GM18858 (cell line): ENCODE measurements at regions not wholly inside any gene's neighbourhood (a gene's known extent, or its start where the extent isn't known, plus 50 kb on each side); places are given as distances from the start of the nearest gene placed in this dataset.

ENCODE experiments used
- ATAC-seq: cut with Tn5 transposase; IDR thresholded peaks from one replicate; pipeline ENCODE4 v1.9.1; 2021; ENCODE audit not compliant: unreplicated experiment

DNA sequence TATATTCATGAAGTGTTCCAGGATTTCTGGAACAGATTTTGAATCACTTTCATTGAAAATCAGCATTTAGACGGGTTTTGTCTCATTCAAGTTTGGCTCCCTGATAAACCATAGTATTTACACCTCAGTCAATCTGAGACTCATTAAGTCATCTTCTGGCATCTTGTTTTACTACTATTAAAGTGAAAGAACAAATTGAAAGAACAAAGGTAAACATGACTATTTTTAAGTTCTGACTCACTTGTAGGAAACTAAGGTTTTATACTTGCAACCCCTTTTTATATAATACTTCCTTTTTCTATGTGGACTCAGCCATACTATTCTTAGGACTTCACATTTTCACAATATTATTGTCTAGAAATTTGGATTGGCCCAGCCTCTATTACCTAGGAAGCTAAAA lies 854.4 kb downstream of the SQOR start:
- ATAC-seq, result no peak

DNA sequence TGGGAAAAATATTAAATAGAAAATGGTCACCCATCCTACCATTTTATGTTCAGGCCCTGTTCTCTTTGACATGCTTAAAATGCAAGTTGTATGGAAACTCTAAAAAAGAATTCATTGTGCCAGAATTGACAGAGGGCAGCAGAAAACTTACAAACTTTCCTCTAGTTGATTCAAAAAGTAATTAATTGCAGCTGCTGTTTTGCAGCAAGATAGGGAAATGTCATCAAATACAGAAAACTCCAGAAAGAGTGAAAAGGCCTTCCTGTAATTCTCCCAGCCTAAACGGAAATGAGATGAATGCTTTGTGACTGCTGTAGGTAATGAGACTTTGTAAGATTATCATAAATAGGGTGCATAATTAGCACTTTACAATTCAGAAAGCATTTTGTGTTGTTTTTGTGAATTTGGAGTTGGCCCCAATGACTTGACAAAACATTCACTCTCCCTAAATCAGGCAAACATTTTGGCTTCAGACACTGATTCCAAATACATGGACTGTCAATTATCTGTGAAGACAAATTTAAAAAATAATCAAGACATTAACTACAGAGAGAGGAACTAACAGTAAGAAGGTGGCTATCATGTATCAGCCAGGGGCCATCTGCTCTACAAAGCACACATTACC lies 861.8 kb downstream of the SQOR start:
- ATAC-seq, result no peak

DNA sequence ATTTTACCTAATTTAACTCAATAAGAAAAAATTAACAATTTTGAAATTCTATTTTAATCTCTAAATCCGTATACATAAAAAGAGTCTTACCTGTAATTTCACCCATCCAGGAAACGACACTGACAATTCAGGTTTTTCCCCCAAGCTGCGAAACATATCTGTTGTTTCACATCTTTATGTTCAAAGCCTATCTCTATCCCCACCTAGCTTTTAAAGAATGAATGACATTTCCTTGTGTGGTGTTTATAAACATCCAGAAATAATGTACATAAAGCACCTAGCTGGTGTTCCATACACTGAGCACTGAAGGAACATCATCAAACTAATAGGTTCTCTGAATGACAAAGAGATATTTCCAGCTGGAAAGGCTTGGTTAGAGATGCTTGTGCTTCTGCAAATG lies 867.8 kb downstream of the SQOR start:
- ATAC-seq, result no peak

DNA sequence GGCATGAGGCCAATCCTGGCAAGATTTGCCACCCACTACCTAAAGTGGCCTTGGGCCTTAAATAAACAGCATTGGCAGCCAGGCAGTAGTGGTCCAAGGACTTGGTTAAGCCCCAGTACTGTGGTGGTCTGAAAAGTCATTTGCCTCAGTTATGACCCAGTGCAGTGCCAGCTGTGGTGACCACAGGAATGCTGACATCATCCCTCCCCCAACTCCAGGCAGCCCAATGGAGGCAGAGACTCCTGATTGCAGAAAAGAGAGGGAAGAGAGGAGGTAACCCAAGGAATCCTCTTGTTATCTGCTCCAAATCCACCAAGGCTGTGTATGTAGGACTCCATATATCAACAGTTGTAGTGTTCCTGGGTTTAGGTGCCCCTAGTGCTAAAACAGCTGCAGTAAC lies 883.6 kb downstream of the SQOR start:
- no peak for ATAC-seq

DNA sequence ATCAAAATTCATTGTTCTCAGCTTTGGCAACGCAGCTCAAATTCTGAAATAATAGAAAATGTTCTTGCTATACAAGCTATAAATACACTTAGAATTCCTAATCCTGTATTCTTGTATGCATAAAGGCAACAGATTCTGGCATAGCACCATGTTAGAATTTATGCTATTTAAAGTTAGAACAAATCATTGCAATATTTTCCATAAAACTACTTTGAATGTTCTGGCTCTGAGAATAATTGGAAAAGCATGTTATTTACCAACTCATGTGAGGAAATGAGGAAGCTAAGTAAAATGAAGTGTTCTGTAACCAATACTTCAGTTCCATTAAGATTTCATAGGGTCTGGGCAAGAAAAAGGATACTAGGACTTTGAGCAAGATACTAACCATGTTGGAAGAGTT lies 888.9 kb downstream of the SQOR start:
- no peak for ATAC-seq

DNA sequence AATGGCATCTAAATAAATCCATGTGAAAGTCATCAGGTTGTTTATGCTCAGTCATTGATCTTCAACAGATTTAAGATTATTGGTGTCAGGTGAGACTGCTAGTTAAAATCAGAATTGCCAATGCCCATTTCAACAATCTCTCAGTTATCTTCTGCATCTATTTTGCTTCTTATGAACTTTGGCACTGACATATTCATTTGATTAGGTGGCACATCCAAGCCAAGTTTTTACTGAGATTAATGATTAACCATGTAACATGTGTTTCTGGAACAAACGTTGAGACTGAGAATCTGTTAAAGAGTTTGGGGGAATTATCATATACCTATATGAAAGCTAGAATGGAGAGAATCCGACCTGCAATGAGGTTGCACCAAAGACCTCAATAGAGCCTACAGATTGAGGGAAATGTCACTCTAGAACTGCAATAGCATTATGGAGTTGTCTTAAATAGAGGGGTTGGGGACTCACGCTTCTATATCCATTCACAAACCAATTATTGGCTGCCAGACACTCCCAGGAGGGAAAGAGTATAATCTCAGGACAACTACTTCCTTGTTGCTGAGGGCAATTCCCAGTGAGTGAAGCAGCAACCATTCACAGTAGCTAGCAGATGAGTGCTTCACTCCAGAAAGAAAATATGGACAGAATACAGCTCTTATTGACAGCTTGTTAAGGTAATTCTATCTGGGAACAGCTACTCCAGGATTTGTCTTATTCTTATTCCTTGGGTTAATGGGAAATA lies 891.3 kb downstream of the SQOR start:
- no peak for ATAC-seq

DNA sequence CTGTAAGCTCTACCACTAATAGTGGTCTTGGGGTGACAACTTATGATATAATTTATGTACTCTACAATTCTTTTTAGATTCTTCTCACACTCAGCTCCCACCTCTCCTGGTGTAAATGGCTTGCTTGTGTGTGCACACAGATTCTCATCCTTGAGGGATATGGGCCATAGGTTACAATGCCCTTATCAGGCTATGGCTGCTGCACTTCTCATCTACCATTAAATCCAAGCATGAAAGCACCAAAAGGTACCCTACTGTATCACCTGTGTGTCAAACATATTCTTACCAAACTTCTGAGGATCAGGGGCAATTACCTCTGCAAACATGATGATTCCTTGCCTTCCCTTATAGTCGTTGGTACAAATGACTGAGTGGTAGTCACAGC lies 891.9 kb downstream of the SQOR start:
- ATAC-seq, result no peak

DNA sequence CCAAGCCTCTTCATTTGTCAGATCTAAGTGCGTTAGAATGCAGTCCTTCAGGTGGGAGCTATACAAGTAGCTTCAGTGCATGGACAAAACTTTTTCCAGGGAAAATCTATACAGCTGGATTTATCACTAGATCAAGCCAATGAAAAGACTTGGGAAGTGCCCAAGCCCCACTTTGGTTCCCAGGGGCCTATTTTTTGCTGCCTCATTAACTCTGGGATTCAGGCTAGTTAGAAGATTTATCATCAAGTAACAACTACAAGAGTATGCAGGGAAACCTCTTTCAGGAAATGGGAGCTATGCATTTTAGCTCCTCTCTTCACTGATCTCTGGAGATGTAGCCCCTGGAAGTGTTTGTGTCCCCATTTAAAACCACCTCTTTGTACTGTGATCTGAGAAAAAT lies 908.8 kb downstream of the SQOR start:
- no peak for ATAC-seq

DNA sequence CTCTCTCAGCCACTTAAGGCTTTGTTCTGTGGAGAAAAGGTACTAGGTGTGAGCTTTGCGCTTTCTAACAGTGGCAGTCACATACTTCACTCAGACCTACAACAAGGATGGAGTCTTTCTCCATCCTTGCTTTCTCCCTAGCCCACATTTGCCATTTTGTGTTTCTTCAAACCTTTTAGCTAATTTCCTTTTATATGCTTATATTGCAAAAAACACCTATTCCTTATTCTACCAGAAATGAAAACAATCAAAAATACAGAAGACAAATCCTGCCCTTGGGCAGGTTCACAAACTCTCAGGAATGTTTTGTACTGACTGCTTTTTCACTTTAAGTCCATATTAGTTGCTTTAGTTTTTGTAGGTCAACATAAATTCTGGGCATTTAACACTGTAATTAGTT lies 914.2 kb downstream of the SQOR start:
- ATAC-seq, result no peak

DNA sequence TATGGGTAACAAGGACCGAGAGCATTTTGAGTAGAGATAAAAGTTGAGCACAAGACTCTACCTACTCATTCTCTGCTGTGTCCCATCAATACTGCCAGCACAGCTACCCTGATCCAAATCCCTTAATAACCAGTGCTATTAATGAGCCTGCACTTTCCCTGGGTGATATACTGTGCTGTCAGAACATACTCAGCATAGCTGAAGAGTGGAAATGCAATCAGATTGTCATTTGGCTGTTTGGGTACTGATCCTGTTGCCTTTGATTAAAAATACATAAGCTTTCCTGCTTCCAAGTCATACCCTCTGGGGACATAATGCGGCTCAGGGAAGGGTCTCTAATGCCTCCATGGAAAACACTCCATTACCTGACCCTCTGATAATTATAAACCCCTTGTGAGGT lies 917.5 kb downstream of the SQOR start:
- no peak for ATAC-seq

DNA sequence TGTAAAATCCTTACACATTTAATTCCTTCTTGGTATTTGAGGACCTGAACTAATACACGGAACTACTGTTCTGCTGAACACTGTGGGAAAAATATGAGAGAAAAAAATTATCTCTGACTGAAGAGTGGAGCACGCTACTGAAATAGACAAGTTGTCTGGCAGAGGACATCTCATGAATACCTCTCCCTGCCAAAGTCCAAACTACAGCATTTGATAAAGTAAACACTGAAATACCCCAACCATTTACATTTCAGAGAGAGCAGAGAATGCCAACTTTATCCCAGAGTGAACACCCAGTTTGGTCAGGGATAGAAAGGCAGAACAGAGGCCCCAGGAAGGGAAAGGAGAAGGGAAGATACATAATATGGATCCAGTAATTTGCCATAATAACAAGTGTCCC lies 920.7 kb downstream of the SQOR start:
- no peak for ATAC-seq

DNA sequence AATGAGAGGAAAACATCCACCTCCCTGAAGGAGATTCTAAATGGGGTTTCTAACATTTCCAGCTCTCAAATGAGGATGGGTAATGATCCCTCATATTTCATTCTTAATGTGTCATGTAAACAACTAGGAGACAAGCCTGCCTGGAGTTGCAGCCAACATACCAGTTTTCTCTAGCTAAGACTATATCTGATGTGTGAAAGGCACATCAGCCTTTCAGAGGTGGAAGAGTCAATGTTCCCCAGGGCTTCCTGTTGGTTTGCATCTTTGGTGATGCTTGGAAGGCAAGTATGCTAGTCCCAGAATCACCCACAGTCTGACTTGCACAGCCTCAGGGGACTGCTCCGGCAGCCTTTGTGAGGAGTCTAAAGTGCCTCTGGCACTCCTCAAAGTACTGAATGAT lies 921.2 kb downstream of the SQOR start:
- ATAC-seq, result no peak

DNA sequence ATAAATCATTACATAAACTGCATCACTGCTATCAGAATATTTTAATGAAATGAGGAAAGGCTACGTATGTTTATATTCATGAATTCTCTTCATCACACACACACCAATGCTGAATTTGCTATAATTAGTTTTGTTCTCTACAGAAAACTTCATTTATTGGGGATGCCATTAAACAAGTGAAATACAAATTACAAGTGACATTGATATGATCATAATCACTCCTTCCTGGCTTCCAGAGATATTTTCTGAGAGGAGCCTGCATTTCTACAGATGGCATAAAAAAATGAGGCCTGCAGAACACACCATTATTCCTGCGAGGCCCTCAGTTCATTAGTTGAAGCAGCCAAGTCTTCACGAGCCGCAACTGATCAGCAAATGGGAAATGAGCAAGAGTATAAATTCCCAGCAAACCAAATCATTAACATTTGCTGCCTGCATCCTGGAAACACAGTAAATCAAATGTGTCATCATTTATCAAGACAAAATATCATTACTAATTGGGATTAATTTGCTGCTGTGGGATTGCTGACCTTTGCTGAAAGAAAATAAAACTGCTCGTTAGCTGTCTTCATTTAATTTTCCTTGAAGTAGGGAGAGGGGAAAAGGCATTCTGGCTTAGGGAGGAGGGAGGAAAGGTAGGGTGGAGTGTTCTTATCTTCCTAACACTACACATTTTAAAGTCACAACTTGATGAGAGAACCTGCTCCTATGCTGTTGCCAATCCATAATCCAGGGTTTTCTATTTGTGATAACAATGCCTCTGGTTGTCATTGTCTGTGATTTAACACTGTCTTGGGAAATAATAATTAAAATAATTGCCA lies 921.9 kb downstream of the SQOR start:
- no peak for ATAC-seq

DNA sequence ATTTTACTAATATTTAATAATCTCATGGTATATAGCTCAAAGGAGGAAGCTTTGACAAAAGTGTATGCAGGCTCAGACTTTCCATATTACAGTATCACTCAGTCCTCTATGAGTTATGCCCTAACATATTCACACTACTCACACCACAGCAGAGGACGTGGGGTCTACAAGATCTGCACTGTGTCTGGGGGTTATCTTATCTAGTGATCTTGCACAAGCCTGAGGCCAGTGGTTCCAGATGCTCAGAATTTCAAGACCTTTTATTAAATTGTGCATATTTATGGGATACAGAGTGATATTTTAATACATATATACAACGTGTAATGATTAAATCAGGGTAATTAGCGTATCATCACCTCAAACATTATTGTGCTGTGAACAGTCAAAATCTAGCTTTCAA lies 933.1 kb downstream of the SQOR start:
- no peak for ATAC-seq

DNA sequence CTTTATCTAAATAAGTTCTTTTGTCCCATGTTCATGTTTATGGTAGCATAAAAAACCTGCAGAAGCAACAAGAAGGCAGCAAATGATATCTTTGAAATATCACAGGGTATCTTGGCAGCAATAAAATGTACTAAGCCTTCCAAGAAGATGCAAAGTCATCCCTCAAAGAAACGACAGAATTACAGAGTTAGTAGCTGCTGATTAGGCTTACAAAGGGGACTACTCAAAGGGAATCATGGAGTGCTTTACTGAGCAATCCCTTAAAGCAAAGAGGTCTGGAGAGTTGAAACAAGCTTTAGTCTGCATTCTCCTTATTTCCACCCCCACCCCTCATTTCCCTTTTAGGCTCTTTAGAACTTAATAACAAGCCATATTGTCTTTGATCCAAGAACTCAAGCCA lies 935.0 kb downstream of the SQOR start:
- no peak for ATAC-seq

DNA sequence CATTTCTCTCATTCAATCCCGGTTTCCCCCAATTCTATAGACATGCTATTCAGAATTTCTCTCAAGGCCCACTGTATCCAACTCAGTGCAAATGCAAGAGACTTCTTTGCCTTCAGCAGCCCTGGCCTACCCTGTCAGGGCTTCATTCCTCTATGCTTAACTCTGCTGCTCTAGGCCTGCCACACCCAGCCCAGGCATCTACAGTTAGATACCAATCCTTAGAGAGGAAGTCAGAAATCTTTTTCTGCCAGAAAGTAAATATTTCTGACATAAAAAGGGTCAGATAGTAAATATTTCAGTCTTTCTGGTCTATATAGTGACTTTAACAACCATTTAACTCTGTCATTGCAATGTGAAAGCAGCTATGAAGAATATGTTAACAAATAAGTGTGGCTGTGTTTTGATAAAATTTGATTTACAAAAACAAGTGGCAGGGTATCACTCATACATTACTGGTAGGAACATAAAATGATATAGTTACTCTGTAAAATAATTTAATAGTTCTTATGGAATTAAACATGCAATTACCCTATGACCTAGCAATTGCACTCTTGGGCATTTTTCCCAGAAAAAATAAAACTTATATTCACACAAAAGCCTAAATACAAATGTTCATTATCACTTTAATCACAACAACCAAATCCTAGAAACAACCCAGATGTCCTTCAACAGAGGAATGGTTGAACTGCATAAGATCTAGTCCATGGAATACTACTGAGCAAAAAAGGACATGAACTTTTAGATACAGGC lies 942.0 kb downstream of the SQOR start:
- ATAC-seq, result no peak

DNA sequence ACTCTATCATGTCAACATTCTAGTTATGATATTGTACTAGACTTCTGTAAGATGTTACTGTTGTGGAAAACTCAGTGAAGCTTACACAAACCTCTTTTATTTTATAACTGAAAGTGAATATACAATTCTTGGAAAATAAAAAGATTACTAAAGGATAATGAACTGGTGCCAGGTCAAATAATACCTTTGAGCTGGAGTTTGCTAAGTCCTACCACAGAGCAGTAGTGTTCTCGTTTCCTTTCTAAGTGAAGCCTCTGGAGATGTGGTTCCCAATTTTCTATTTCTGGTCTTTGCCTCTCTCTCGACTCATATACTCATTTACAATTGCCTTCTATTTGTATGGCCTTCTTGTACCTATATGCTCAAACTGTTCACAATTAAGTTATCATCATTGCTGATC lies 942.9 kb downstream of the SQOR start:
- ATAC-seq, result no peak

DNA sequence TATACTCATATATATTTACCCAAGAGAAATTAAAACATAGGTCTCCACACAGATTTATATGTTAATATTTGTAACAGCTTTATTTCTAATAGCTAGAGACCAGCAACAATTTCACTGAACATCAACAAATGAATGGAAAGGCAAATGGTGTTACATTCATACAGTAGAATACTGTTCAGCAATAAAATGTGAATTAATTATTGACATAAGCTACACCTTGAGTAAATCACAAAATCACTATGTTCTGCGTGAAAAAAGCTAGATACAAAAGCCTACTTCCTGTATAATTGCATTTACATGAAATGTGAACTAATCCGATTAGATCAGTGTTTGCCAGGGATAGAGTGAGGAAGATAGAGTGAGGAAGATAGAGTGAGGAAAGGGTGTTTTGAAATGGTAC lies 945.7 kb downstream of the SQOR start:
- no peak for ATAC-seq

DNA sequence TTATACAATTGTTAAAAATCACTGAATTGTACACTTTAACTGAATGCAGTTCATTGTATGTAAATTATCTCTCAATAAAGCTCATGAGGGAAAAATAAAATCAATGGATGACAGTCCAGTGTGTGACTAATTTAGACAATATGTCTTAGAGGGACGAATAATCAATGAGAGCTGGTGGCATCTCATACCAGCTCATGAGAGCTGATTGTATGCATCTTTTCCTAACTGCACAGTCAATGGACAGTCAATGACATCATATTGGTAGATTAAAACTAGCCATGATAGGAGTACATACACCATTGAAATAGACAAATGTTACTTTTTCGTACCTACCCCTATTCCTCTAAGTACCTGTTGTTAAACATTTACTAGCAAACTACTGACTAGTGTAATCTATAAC lies 946.1 kb downstream of the SQOR start:
- ATAC-seq, result no peak

DNA sequence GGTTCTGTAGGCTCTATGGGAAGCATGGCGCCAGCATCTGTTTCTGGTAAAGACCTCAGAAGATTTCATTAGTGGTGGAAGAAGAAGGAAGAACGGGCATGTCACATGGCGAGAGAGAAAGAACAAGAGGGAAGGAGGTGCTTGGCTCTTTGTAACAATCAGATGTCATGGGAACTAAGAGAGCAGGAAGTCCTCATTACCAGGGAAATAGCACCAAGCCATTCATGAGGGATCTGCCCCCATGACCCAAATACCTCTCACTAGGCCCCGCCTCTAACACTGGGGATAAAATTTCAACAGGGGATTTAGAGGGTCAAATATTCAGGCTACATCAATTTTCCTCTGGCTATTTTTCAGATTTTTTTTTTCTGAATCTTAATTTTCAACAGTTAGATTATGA lies 954.3 kb downstream of the SQOR start:
- ATAC-seq, result no peak

DNA sequence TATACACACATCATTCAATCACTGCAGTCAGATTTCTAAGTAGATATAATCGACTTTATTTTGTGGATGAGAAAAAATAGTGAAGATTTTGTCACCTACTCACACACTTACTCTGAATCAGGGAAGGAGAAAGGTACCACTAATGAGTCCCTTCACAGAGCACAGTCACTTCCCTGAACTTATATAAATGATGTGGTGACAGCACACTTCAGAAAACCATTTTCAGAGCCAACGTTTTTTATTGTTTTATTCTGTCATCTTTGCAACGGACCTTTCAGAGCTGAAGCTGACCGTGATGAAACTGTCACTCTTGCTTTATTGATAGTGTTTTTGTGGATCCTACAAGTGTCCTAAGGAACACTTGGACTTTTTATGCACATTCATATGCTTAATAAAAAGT lies 956.6 kb downstream of the SQOR start:
- ATAC-seq, result no peak

DNA sequence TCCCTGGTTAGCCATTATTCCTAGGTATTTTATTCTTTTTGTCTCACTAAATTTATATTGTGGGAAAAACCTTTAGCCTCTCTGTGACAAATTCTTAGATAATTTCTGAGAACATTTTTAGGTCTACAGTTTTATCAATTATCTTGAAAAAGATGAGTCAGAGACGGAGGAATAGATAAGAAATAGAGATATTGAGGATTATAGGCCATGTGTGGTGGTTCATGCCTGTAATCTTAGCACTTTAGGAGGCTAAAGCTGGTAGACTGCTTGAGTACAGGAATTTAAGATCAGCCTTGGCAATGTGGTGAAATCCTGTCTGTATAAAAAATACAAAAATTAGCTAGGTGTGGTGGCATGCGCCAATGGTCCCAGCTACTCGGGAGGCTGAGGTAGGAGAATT lies 960.2 kb downstream of the SQOR start:
- ATAC-seq, result no peak
